ENCODE measurements at regions not wholly inside any gene's neighbourhood (a gene's known extent, or its start where the extent isn't known, plus 50 kb on each side); places are given as distances from the start of the nearest gene placed in this dataset.

DNA sequence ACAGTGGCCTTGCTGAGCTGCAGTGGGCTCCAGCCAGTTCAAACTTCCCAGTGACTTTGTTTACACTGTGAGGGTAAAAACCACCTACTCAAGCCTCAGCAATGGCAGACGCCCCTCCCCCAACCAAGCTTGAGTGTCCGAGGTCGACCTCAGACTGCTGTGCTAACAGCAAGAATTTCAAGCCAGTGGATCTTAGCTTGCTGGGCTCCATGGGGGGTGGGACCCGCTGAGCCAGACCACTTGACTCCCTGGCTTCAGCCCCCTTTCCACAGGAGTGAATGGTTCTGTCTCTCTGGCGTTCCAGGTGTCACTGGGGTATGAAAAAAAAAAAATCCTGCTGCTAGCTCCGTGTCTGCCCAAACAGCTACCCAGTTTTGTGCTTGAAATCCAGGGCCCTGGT lies 168.9 kb upstream of the INTU start:
- TF ChIP-seq, protein P1, sequence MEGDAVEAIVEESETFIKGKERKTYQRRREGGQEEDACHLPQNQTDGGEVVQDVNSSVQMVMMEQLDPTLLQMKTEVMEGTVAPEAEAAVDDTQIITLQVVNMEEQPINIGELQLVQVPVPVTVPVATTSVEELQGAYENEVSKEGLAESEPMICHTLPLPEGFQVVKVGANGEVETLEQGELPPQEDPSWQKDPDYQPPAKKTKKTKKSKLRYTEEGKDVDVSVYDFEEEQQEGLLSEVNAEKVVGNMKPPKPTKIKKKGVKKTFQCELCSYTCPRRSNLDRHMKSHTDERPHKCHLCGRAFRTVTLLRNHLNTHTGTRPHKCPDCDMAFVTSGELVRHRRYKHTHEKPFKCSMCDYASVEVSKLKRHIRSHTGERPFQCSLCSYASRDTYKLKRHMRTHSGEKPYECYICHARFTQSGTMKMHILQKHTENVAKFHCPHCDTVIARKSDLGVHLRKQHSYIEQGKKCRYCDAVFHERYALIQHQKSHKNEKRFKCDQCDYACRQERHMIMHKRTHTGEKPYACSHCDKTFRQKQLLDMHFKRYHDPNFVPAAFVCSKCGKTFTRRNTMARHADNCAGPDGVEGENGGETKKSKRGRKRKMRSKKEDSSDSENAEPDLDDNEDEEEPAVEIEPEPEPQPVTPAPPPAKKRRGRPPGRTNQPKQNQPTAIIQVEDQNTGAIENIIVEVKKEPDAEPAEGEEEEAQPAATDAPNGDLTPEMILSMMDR (IDR thresholded peaks at IDR 0.05) = no peak
- no peak for TF ChIP-seq ZFX (IDR thresholded peaks at IDR 0.05; ENCODE audit: borderline replicate concordance)

All from 22Rv1 (cell line).